OCI-LY1 (cell line): ENCODE measurements at regions not wholly inside any gene's neighbourhood (a gene's known extent, or its start where the extent isn't known, plus 50 kb on each side); places are given as distances from the start of the nearest gene placed in this dataset.

Source experiments
- H2AFZ ChIP-seq: fragments of 200-600 bp; sonication (generic), shearing (Covaris generic); 2 replicates; pipeline ENCODE4 v1.6.0; 2014; ENCODE audit warnings: antibody characterized with exemption, mild to moderate bottlenecking, low read length
- H3F3A ChIP-seq: fragments of 200-600 bp; sonication (generic), shearing (Covaris generic); 2 replicates; pipeline ENCODE4 v1.6.0; 2014; ENCODE audit warnings: mild to moderate bottlenecking, antibody characterized with exemption, low read length, moderate library complexity; ENCODE audit not compliant: insufficient read depth
- H3K27ac ChIP-seq: fragments of 200-600 bp; sonication (generic); 2 replicates; pipeline ENCODE4 v1.5.1; 2014; ENCODE audit warnings: low read length, mixed run types, mild to moderate bottlenecking, low read depth; ENCODE audit not compliant: poor library complexity, severe bottlenecking
- H3K27me3 ChIP-seq: fragments of 200-600 bp; sonication (generic); 2 replicates; pipeline ENCODE4 v1.6.0; 2014; ENCODE audit warnings: antibody characterized with exemption, mild to moderate bottlenecking, low read length, moderate library complexity; ENCODE audit not compliant: insufficient read depth
- H3K36me3 ChIP-seq: fragments of 200-600 bp; sonication (generic); 2 replicates; pipeline ENCODE4 v1.6.1; 2014; ENCODE audit warnings: mild to moderate bottlenecking, antibody characterized with exemption, low read length, moderate library complexity, mixed read lengths; ENCODE audit not compliant: insufficient read depth
- H3K4me1 ChIP-seq: fragments of 200-600 bp; sonication (generic); 2 replicates; pipeline ENCODE4 v1.5.1; 2014; ENCODE audit warnings: mild to moderate bottlenecking, low read length, moderate library complexity; ENCODE audit not compliant: insufficient read depth, severe bottlenecking
- H3K4me2 ChIP-seq: fragments of 200-600 bp; sonication (generic), shearing (Covaris generic); 2 replicates; pipeline ENCODE4 v1.6.1; 2014; ENCODE audit warnings: low read length
- H3K4me3 ChIP-seq: fragments of 200-600 bp; sonication (generic); 2 replicates; pipeline ENCODE4 v1.5.1; 2014; ENCODE audit warnings: low read length, low read depth, mild to moderate bottlenecking, mixed read lengths; ENCODE audit not compliant: poor library complexity, severe bottlenecking
- H3K79me2 ChIP-seq: fragments of 200-600 bp; shearing (Covaris generic); 2 replicates; pipeline ENCODE4 v1.6.1; 2016; ENCODE audit warnings: mixed run types, low read length, mixed read lengths; ENCODE audit not compliant: insufficient read depth
- H3K9ac ChIP-seq: fragments of 200-600 bp; sonication (generic), shearing (Covaris generic); 2 replicates; pipeline ENCODE4 v1.6.1; 2014; ENCODE audit warnings: mild to moderate bottlenecking, low read length, mixed read lengths
- H3K9me2 ChIP-seq: fragments of 200-600 bp; sonication (generic), shearing (Covaris generic); 2 replicates; pipeline ENCODE4 v1.6.1; 2014; ENCODE audit warnings: low read depth, mild to moderate bottlenecking, low read length, mixed read lengths
- H3K9me3 ChIP-seq: fragments of 200-600 bp; shearing (Covaris generic); 2 replicates; pipeline ENCODE4 v1.6.1; 2014; ENCODE audit warnings: low read length, mixed read lengths
- H4K20me1 ChIP-seq: fragments of 200-600 bp; sonication (generic), shearing (Covaris generic); 2 replicates; pipeline ENCODE4 v1.6.0; 2016; ENCODE audit warnings: mild to moderate bottlenecking, low read length; ENCODE audit not compliant: insufficient read depth
- EZH2 ChIP-seq: fragments of 200-600 bp; sonication (generic), shearing (Covaris generic); IDR thresholded peaks from 2 replicates; pipeline ENCODE4 v1.8.0; 2017; ENCODE audit warnings: borderline replicate concordance, mixed run types, mild to moderate bottlenecking, antibody characterized with exemption, low read length, moderate library complexity, mixed read lengths
- TF ChIP-seq, protein P1 (sequence below): fragments of 200-600 bp; sonication (generic), shearing (Covaris generic); IDR thresholded peaks from 2 replicates; pipeline ENCODE4 v1.5.1; 2017; ENCODE audit warnings: mild to moderate bottlenecking, antibody characterized with exemption, low read length, moderate library complexity, mixed read lengths

DNA sequence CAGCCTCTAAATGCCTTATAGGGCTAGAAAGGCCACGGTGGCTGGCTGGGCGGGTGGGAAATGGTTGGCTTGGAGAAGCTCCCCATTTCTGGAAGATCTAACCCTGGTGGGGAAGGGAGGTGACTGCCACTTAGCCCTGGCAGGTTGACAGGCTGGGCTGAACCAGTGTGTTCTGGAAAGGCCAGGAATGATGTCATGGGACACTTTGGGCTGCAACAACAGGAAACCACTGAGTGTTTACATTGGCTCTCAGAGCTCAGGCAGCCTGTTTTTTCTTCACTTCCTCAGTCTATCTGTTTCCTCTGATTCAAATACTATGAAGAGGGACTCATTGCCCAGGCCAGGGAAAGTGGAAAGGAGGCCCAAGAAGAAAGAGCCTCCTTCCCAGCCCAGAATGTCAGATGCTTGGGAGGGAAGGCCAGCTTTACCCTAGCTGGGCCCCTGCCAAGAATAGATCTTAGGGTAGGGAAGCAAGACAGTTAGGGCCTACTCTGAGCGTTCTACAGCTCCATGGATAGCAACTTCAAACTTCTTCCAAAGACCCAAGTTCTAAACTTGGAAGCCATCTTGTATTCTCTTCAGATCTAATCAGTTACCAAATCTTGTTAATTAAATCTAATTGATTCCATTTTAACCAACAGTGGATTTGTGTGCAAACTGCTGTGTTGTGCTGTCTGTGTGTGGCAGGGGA lies 65.8 kb upstream of the MSN start:
- Histone ChIP-seq H3K9me2 (no peaks in the 10 kb centered on the region), H4K20me1 (no peaks in the 10 kb centered on the region), H3K9me3 (no peaks in the 10 kb centered on the region), H3K4me1 (peaks cover 9% of the 10 kb centered on the region), H3K9ac (no peak overlapping the region), H3K27ac (no peak overlapping the region), H3K27me3 (no peaks in the 10 kb centered on the region), H3K4me3 (no peak overlapping the region), H3K79me2 (no peaks in the 10 kb centered on the region), H3K36me3 (no peaks in the 10 kb centered on the region), H3F3A (no peaks in the 10 kb centered on the region), H2AFZ (no peak overlapping the region), H3K4me2 (no peak overlapping the region)
- TF ChIP-seq, protein P1, sequence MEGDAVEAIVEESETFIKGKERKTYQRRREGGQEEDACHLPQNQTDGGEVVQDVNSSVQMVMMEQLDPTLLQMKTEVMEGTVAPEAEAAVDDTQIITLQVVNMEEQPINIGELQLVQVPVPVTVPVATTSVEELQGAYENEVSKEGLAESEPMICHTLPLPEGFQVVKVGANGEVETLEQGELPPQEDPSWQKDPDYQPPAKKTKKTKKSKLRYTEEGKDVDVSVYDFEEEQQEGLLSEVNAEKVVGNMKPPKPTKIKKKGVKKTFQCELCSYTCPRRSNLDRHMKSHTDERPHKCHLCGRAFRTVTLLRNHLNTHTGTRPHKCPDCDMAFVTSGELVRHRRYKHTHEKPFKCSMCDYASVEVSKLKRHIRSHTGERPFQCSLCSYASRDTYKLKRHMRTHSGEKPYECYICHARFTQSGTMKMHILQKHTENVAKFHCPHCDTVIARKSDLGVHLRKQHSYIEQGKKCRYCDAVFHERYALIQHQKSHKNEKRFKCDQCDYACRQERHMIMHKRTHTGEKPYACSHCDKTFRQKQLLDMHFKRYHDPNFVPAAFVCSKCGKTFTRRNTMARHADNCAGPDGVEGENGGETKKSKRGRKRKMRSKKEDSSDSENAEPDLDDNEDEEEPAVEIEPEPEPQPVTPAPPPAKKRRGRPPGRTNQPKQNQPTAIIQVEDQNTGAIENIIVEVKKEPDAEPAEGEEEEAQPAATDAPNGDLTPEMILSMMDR = no peak
- TF ChIP-seq EZH2 = no peak

DNA sequence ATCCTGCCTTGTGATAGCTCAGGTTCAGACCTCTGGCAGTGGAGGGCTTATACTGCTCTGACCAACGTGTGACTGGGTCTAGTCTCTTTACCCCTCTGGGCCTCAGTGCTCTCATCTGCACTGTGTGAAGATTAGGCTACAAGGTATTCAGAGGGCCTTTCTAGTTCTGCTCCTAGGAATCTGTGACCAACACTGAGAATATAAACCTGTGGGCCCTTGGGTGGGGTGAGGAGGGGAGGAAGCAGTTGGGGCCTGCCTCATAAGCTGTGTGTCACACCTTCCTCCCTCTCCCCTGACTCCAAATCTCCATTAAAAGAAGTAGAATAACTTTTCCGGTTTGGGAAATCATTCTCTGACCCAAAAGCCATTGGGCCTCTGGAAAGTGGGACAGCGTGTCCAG lies 66.3 kb upstream of the MSN start:
- no peaks in the 10 kb centered on the region for H3K27me3 ChIP-seq
- H3K79me2 ChIP-seq = no peaks in the 10 kb centered on the region
- H3K9me3 ChIP-seq = no peaks in the 10 kb centered on the region
- H3F3A ChIP-seq = no peaks in the 10 kb centered on the region
- H3K4me1 ChIP-seq = peaks cover 11% of the 10 kb centered on the region
- H3K9me2 ChIP-seq = no peaks in the 10 kb centered on the region
- no peak overlapping the region for H3K9ac ChIP-seq
- no peak overlapping the region for H3K4me3 ChIP-seq
- no peaks in the 10 kb centered on the region for H4K20me1 ChIP-seq
- no peaks in the 10 kb centered on the region for H3K36me3 ChIP-seq
- H3K27ac ChIP-seq = no peak overlapping the region
- no peak for TF ChIP-seq EZH2
- TF ChIP-seq, protein P1 = no peak
- no peak overlapping the region for H2AFZ ChIP-seq
- no peak overlapping the region for H3K4me2 ChIP-seq

DNA sequence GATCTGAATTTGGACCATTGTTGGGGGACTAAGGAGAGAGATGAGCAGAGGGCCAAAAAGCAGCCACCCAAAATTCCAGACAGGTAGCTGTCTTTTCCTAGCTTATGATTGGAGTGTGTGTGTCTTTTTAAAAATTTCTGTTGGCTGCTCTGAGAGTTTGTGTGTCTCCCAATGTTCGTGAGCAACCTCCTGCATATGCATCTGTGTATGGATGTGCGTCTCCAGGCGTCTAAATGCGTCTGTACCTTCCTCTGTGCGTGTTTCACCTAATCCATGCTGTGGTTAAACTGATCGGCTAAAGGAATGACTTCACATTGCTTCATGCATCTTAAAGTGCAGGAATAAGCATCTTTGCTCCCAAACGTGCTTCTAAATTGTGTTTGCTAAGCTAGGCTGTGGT lies 65.5 kb upstream of the LAS1L start:
- no peak overlapping the region for H3K4me2 ChIP-seq

More for the DNA sequence above, 65.5 kb upstream of the LAS1L start:
- H2AFZ ChIP-seq = no peak overlapping the region
- H3K27ac ChIP-seq = no peak overlapping the region
- no peaks in the 10 kb centered on the region for H3K36me3 ChIP-seq
- H4K20me1 ChIP-seq = no peaks in the 10 kb centered on the region
- no peaks in the 10 kb centered on the region for H3K9me2 ChIP-seq
- no peaks in the 10 kb centered on the region for H3K27me3 ChIP-seq
- H3K9me3 ChIP-seq = no peaks in the 10 kb centered on the region
- no peaks in the 10 kb centered on the region for H3F3A ChIP-seq
- no peak overlapping the region for H3K4me3 ChIP-seq
- H3K9ac ChIP-seq = no peak overlapping the region
- peaks cover 17% of the 10 kb centered on the region for H3K4me1 ChIP-seq
- no peaks in the 10 kb centered on the region for H3K79me2 ChIP-seq
- TF ChIP-seq, protein P1 = no peak
- TF ChIP-seq EZH2 = no peak
